DOHH2 (cell line): ENCODE measurements at regions not wholly inside any gene's neighbourhood (a gene's known extent, or its start where the extent isn't known, plus 50 kb on each side); places are given as distances from the start of the nearest gene placed in this dataset.

Experiments used
- H3F3A ChIP-seq: fragments of 200-600 bp; sonication (generic), shearing (Covaris generic); 2 replicates; pipeline ENCODE4 v1.6.0; 2016; ENCODE audit warnings: antibody characterized with exemption, mild to moderate bottlenecking; ENCODE audit not compliant: control insufficient read depth, insufficient read depth
- H3K27ac ChIP-seq: fragments of 200-600 bp; sonication (generic); 2 replicates; pipeline ENCODE4 v1.5.1; 2014; ENCODE audit warnings: low read depth, mild to moderate bottlenecking, low read length, moderate library complexity
- H3K27me3 ChIP-seq: fragments of 200-600 bp; sonication (generic); 2 replicates; pipeline ENCODE4 v1.6.1; 2014; ENCODE audit warnings: mild to moderate bottlenecking, low read length, mixed read lengths; ENCODE audit not compliant: control insufficient read depth
- H3K36me3 ChIP-seq: fragments of 200-600 bp; sonication (generic); 2 replicates; pipeline ENCODE4 v1.6.1; 2014; ENCODE audit warnings: mild to moderate bottlenecking, low read length, moderate library complexity, mixed read lengths; ENCODE audit not compliant: control insufficient read depth
- H3K4me1 ChIP-seq: fragments of 200-600 bp; sonication (generic); 2 replicates; pipeline ENCODE4 v1.6.1; 2014; ENCODE audit warnings: mild to moderate bottlenecking, low read length, mixed read lengths; ENCODE audit not compliant: control insufficient read depth
- H3K4me2 ChIP-seq: fragments of 200-600 bp; sonication (generic); 2 replicates; pipeline ENCODE4 v1.6.0; 2014; ENCODE audit warnings: mild to moderate bottlenecking, low read length, moderate library complexity
- H3K4me3 ChIP-seq: fragments of 200-600 bp; sonication (generic); 2 replicates; pipeline ENCODE4 v1.5.1; 2014; ENCODE audit warnings: mild to moderate bottlenecking, low read length, mixed read lengths
- H3K79me2 ChIP-seq: fragments of 200-600 bp; sonication (generic); 2 replicates; pipeline ENCODE4 v1.6.1; 2014; ENCODE audit warnings: mild to moderate bottlenecking, low read length, mixed read lengths; ENCODE audit not compliant: control insufficient read depth
- H3K9me2 ChIP-seq: fragments of 200-600 bp; sonication (generic); replicated peaks from 2 replicates; pipeline ENCODE4 v1.6.1; 2014; ENCODE audit warnings: mild to moderate bottlenecking, low read length, mixed read lengths; ENCODE audit not compliant: control insufficient read depth
- H3K9me3 ChIP-seq: fragments of 200-600 bp; sonication (generic); 2 replicates; pipeline ENCODE4 v1.6.1; 2014; ENCODE audit warnings: antibody characterized with exemption, low read length, mixed read lengths; ENCODE audit not compliant: control insufficient read depth, insufficient read depth
- H4K20me1 ChIP-seq: fragments of 200-600 bp; sonication (generic); 2 replicates; pipeline ENCODE4 v1.6.0; 2014; ENCODE audit warnings: low read depth, mild to moderate bottlenecking, antibody characterized with exemption, low read length, moderate library complexity; ENCODE audit not compliant: control insufficient read depth, insufficient read depth
- EZH2phosphoT487 ChIP-seq: fragments of 200-600 bp; sonication (generic); IDR thresholded peaks from 2 replicates; pipeline ENCODE4 v1.6.1; 2017; ENCODE audit warnings: borderline replicate concordance, mild to moderate bottlenecking, antibody characterized with exemption, low read length, moderate library complexity, mixed read lengths
- TF ChIP-seq, protein P1 (sequence below): fragments of 200-600 bp; sonication (generic); IDR thresholded peaks from one replicate; pipeline ENCODE4 v1.5.1; 2014; ENCODE audit warnings: antibody characterized with exemption, mild to moderate bottlenecking, low read depth, low read length; ENCODE audit not compliant: poor library complexity, severe bottlenecking

DNA sequence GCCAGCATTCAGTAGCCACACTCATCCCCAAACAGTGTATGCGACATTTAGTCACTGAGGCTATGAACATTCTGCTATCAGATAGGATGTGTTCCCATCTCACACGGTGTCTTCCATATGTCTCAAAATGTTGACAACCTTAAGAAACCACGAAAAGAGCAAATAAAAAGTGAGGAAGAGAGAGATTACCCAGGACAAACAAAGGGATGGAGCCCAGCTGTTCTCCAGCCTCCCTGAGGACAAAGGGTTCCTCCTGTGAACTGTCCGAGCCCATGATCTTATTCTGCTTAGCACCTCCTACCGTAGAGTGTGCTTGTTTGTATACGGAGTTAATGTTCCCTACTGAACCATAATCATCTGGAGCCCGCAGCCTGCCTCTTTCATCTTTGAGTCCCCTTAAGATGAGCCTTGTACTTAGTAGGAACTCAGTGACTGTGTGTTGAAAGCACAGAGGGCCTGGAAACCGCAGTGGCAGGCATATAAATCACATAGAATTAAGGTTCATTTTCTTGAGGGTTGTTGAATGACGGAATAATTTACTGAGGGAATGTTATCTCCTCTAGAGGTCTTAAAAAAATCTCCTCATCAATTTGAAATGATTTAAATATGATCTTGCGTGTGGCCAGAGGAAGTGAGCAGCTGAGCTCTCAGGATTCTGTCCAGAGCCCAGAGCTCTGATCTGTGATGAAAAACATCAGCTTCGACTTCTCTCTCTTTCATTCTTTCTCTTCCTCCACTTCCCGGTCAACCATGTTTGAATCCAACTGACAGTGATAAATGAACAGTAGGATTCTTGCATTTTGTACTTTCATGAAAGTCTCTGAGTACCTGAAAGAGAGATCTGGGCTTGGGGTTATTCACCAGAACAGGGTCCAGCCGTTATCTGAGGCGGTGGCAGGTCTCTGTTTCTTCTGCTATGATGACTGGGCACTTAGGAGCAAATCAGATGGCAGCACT, 200.5 kb downstream of the KLF5 start:
- H3K9me2 ChIP-seq, result no peaks in the 10 kb centered on the region
- no peaks in the 10 kb centered on the region for H3K9me3 ChIP-seq
- no peaks in the 10 kb centered on the region for H3K36me3 ChIP-seq
- no peaks in the 10 kb centered on the region for H3F3A ChIP-seq
- H3K27ac ChIP-seq, result no peak overlapping the region
- TF ChIP-seq EZH2phosphoT487, result no peak
- TF ChIP-seq, protein P1, sequence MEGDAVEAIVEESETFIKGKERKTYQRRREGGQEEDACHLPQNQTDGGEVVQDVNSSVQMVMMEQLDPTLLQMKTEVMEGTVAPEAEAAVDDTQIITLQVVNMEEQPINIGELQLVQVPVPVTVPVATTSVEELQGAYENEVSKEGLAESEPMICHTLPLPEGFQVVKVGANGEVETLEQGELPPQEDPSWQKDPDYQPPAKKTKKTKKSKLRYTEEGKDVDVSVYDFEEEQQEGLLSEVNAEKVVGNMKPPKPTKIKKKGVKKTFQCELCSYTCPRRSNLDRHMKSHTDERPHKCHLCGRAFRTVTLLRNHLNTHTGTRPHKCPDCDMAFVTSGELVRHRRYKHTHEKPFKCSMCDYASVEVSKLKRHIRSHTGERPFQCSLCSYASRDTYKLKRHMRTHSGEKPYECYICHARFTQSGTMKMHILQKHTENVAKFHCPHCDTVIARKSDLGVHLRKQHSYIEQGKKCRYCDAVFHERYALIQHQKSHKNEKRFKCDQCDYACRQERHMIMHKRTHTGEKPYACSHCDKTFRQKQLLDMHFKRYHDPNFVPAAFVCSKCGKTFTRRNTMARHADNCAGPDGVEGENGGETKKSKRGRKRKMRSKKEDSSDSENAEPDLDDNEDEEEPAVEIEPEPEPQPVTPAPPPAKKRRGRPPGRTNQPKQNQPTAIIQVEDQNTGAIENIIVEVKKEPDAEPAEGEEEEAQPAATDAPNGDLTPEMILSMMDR, result no peak
- H4K20me1 ChIP-seq, result no peaks in the 10 kb centered on the region
- H3K4me3 ChIP-seq, result no peak overlapping the region
- no peaks in the 10 kb centered on the region for H3K79me2 ChIP-seq
- no peaks in the 10 kb centered on the region for H3K27me3 ChIP-seq
- no peak overlapping the region for H3K4me2 ChIP-seq
- no peaks in the 10 kb centered on the region for H3K4me1 ChIP-seq

DNA sequence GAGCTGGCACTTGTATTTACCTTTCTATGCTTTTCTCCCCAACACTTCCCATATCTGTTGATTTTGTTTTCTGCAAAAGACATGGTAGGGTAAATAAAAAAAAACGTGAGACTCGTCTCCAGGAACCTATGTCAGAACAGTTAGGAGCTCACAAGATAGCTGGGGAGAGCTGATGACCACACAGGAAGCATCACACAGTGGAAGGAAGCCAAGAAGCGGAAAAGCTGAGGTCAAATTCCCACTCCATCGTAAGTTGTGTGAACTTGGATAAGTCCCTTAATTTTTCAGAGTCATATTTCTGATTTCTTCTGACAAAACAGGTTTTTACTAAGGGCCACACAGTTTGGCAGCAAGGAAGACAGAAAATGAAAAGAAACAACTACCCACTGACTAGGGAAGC, 199.6 kb downstream of the KLF5 start:
- Histone ChIP-seq H3K27me3 (no peaks in the 10 kb centered on the region), H3K9me2 (no peaks in the 10 kb centered on the region), H4K20me1 (no peaks in the 10 kb centered on the region), H3K4me3 (no peak overlapping the region), H3K9me3 (no peaks in the 10 kb centered on the region), H3K36me3 (no peaks in the 10 kb centered on the region), H3F3A (no peaks in the 10 kb centered on the region), H3K4me1 (no peaks in the 10 kb centered on the region), H3K79me2 (no peaks in the 10 kb centered on the region), H3K4me2 (no peak overlapping the region), H3K27ac (no peak overlapping the region)
- TF ChIP-seq, protein P1, result no peak
- TF ChIP-seq EZH2phosphoT487, result no peak

DNA sequence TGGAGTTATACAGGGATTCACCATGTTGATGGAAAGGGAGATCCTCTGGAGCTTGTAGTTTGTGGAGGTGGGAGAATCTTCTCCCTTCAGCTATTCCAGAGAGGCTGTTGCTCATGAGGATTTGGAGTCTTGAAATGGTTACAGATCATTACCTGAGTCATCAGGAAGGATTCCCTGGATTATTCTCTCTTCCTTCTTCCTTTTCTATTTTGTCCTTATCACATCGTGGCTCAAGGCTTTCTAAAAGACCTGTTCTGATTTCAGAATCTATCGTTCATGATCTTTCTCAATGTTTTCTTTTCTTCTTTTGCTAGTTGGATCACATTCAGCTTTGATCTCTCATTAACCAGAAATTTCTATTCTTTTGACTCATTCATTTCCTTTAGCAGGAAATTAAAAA, 196.0 kb downstream of the KLF5 start:
- no peak overlapping the region for H3K4me3 ChIP-seq
- H4K20me1 ChIP-seq, result no peaks in the 10 kb centered on the region
- no peak overlapping the region for H3K4me2 ChIP-seq
- H3K36me3 ChIP-seq, result no peaks in the 10 kb centered on the region
- no peaks in the 10 kb centered on the region for H3K27me3 ChIP-seq
- no peaks in the 10 kb centered on the region for H3K4me1 ChIP-seq
- H3K9me3 ChIP-seq, result no peaks in the 10 kb centered on the region
- no peaks in the 10 kb centered on the region for H3F3A ChIP-seq
- TF ChIP-seq EZH2phosphoT487, result no peak
- TF ChIP-seq, protein P1, result no peak
- no peaks in the 10 kb centered on the region for H3K9me2 ChIP-seq
- no peaks in the 10 kb centered on the region for H3K79me2 ChIP-seq
- no peak overlapping the region for H3K27ac ChIP-seq
